ENCODE measurements at regions not wholly inside any gene's neighbourhood (a gene's known extent, or its start where the extent isn't known, plus 50 kb on each side); places are given as distances from the start of the nearest gene placed in this dataset.

GRCh38 chr10:81708416-81708815, 166.6 kb upstream of the NRG3 start:
- TF ChIP-seq, protein P1, sequence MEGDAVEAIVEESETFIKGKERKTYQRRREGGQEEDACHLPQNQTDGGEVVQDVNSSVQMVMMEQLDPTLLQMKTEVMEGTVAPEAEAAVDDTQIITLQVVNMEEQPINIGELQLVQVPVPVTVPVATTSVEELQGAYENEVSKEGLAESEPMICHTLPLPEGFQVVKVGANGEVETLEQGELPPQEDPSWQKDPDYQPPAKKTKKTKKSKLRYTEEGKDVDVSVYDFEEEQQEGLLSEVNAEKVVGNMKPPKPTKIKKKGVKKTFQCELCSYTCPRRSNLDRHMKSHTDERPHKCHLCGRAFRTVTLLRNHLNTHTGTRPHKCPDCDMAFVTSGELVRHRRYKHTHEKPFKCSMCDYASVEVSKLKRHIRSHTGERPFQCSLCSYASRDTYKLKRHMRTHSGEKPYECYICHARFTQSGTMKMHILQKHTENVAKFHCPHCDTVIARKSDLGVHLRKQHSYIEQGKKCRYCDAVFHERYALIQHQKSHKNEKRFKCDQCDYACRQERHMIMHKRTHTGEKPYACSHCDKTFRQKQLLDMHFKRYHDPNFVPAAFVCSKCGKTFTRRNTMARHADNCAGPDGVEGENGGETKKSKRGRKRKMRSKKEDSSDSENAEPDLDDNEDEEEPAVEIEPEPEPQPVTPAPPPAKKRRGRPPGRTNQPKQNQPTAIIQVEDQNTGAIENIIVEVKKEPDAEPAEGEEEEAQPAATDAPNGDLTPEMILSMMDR (conservative IDR thresholded peaks at IDR 0.05; ENCODE audit: low read length) = no peak
- TF ChIP-seq EZH2phosphoT487 (IDR thresholded peaks at IDR 0.05; ENCODE audit: borderline replicate concordance, low read depth, low read length) = no peak

All from OCI-LY7 (cell line).